ENCODE measurements at regions not wholly inside any gene's neighbourhood (a gene's known extent, or its start where the extent isn't known, plus 50 kb on each side); places are given as distances from the start of the nearest gene placed in this dataset.
"Not testable (repeated sequence)": the region's sequence is repeated elsewhere in the genome, so short reads cannot be mapped to it uniquely, and the experiment has no call there.

- DNase-seq = no peak
These were observed 80.3 kb downstream of the ZFP36L2 start for GRCh38 chr2:43146083-43146482.

- DNase-seq = no peak
These were observed 82.1 kb downstream of the ZFP36L2 start for GRCh38 chr2:43144263-43144662.

- DNase-seq = no peak
These were observed 82.7 kb downstream of the ZFP36L2 start for GRCh38 chr2:43143756-43144155.

GRCh38 chr2:43142921-43143438 is 83.4 kb downstream of the ZFP36L2 start:
- DNase-seq = no peak

GRCh38 chr2:43141636-43142151 is 84.7 kb downstream of the ZFP36L2 start:
- not testable (repeated sequence) for DNase-seq

- DNase-seq = no peak
These were observed 86.3 kb downstream of the ZFP36L2 start for GRCh38 chr2:43139996-43140621.

GRCh38 chr2:43139501-43139900 is 86.9 kb downstream of the ZFP36L2 start:
- no peak for DNase-seq

GRCh38 chr2:43138441-43138840 is 88.0 kb downstream of the ZFP36L2 start:
- no peak for DNase-seq

GRCh38 chr2:43136876-43137275 is 89.5 kb downstream of the ZFP36L2 start:
- no peak for DNase-seq

- no peak for DNase-seq
These were observed 90.2 kb downstream of the ZFP36L2 start for GRCh38 chr2:43136011-43136799.

- DNase-seq = no peak
These were observed 90.8 kb downstream of the ZFP36L2 start for GRCh38 chr2:43135583-43135982.

- no peak for DNase-seq
These were observed 91.9 kb downstream of the ZFP36L2 start for GRCh38 chr2:43134571-43134889.

- no peak for DNase-seq
These were observed 92.5 kb downstream of the ZFP36L2 start for GRCh38 chr2:43133708-43134570.

- DNase-seq = no peak
These were observed 93.1 kb downstream of the ZFP36L2 start for GRCh38 chr2:43133336-43133707.

GRCh38 chr2:43132683-43133301 is 93.6 kb downstream of the ZFP36L2 start:
- DNase-seq = no peak

GRCh38 chr2:43131890-43132682 is 94.3 kb downstream of the ZFP36L2 start:
- DNase-seq = no peak

- DNase-seq = peak; percentile 57
These were observed 95.1 kb downstream of the ZFP36L2 start for GRCh38 chr2:43131051-43131889.

- DNase-seq = no peak
These were observed 95.9 kb downstream of the ZFP36L2 start for GRCh38 chr2:43130548-43130875.

- no peak for DNase-seq
These were observed 96.5 kb downstream of the ZFP36L2 start for GRCh38 chr2:43129676-43130547.

GRCh38 chr2:43128559-43128955 is 97.8 kb downstream of the ZFP36L2 start:
- DNase-seq = no peak
